ENCODE measurements at regions not wholly inside any gene's neighbourhood (a gene's known extent, or its start where the extent isn't known, plus 50 kb on each side); places are given as distances from the start of the nearest gene placed in this dataset.

GRCh38 chr2:133652398-133652797 lies 84.1 kb upstream of the NCKAP5 start:
- H3K27me3 ChIP-seq, result no peaks in the 10 kb centered on the region
- DNase-seq (no peak), ATAC-seq (no peak)
- H3K4me1 ChIP-seq, result no peaks in the 10 kb centered on the region
- H3K4me3 ChIP-seq, result no peak overlapping the region
- WGBS (ENCODE audit: insufficient coverage, low coverage, low lambda C conversion rate, missing lambda C conversion rate), result 71% methylated on average over 4 of the region's 4 CpGs
- H3K36me3 ChIP-seq, result no peaks in the 10 kb centered on the region
- TF ChIP-seq CTCF (IDR thresholded peaks at IDR 0.05), result no peak
- TF ChIP-seq POLR2A (IDR thresholded peaks at IDR 0.05), result no peak
- intact Hi-C loops (cut with DNase I), result no loop called here
- H3K9me3 ChIP-seq, result no peaks in the 10 kb centered on the region
- no peak overlapping the region for H3K27ac ChIP-seq

GRCh38 chr2:133653056-133653455 lies 84.8 kb upstream of the NCKAP5 start:
- H3K36me3 ChIP-seq, result no peaks in the 10 kb centered on the region
- no peak for ATAC-seq
- no peaks in the 10 kb centered on the region for H3K9me3 ChIP-seq
- DNase-seq, result no peak
- TF ChIP-seq CTCF (IDR thresholded peaks at IDR 0.05) (no peak), POLR2A (IDR thresholded peaks at IDR 0.05) (no peak)
- no peak overlapping the region for H3K4me3 ChIP-seq
- H3K27me3 ChIP-seq, result no peaks in the 10 kb centered on the region
- no peak overlapping the region for H3K27ac ChIP-seq
- H3K4me1 ChIP-seq, result no peaks in the 10 kb centered on the region
- intact Hi-C loops (cut with DNase I), result no loop called here

- H3K4me3 ChIP-seq, result no peak overlapping the region
- H3K4me1 ChIP-seq, result no peaks in the 10 kb centered on the region
- H3K27ac ChIP-seq, result no peak overlapping the region
- no peak for TF ChIP-seq POLR2A (IDR thresholded peaks at IDR 0.05)
- TF ChIP-seq CTCF (IDR thresholded peaks at IDR 0.05), result no peak
- DNase-seq (no peak), ATAC-seq (no peak)
- H3K36me3 ChIP-seq, result no peaks in the 10 kb centered on the region
- H3K27me3 ChIP-seq, result no peaks in the 10 kb centered on the region
- H3K9me3 ChIP-seq, result no peaks in the 10 kb centered on the region
- intact Hi-C loops (cut with DNase I), result no loop called here
Measured at GRCh38 chr2:133654949-133655348, 86.7 kb upstream of the NCKAP5 start.

- Histone ChIP-seq H3K4me3 (no peak overlapping the region), H3K4me1 (no peaks in the 10 kb centered on the region), H3K9me3 (no peaks in the 10 kb centered on the region), H3K36me3 (no peaks in the 10 kb centered on the region), H3K27ac (no peak overlapping the region), H3K27me3 (no peaks in the 10 kb centered on the region)
- intact Hi-C loops (cut with DNase I), result no loop called here
- TF ChIP-seq CTCF (IDR thresholded peaks at IDR 0.05) (no peak), POLR2A (IDR thresholded peaks at IDR 0.05) (no peak)
- ATAC-seq (no peak), DNase-seq (no peak)
- 40% methylated on average over 1 of the region's 1 CpG for WGBS (ENCODE audit: insufficient coverage, low coverage, low lambda C conversion rate, missing lambda C conversion rate)
Measured at GRCh38 chr2:133655610-133656009, 87.3 kb upstream of the NCKAP5 start.

GRCh38 chr2:133657591-133657990 lies 89.3 kb upstream of the NCKAP5 start:
- DNase-seq, result no peak
- no peak overlapping the region for H3K27ac ChIP-seq
- no peak overlapping the region for H3K4me3 ChIP-seq
- no peak for ATAC-seq
- no peaks in the 10 kb centered on the region for H3K27me3 ChIP-seq
- 87% methylated on average over 6 of the region's 6 CpGs for WGBS (ENCODE audit: insufficient coverage, low coverage, low lambda C conversion rate, missing lambda C conversion rate)
- TF ChIP-seq CTCF (IDR thresholded peaks at IDR 0.05) (no peak), POLR2A (IDR thresholded peaks at IDR 0.05) (no peak)
- no peaks in the 10 kb centered on the region for H3K36me3 ChIP-seq
- no peaks in the 10 kb centered on the region for H3K9me3 ChIP-seq
- no peaks in the 10 kb centered on the region for H3K4me1 ChIP-seq
- intact Hi-C loops (cut with DNase I), result no loop called here

Measured in right lobe of liver (tissue), 6 donors.